GM21619 (cell line): ENCODE measurements at regions not wholly inside any gene's neighbourhood (a gene's known extent, or its start where the extent isn't known, plus 50 kb on each side); places are given as distances from the start of the nearest gene placed in this dataset.
A peak's percentile ranks its signal among the peaks of the same experiment; 100 is the strongest.

Experiments used
- ATAC-seq: cut with Tn5 transposase; IDR thresholded peaks from one replicate; pipeline ENCODE4 v1.9.1; 2021; ENCODE audit not compliant: unreplicated experiment

DNA sequence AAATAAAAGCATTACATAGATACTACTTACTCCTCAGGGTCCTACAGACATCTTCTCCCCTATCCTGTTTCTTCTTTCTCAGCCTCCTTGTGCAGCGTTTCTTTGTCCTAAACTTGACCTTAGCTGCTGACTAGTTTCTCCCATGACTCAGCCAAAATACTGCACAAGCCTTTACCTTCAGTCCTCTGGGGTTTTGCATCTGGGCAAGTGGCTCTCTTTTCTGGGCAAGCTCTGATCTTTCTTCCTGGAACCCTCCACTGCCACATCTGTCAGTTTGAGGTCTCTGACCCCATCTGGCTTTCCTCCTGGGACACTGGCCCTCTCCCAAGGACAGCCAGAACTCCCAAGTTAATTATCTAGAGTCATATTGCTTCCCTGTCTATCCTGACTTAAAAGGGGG is 838.4 kb downstream of the DHX35 start:
- peak; percentile 68 for ATAC-seq

- ATAC-seq = peak; percentile 85
Observed at GRCh38 chr20:39800111-39800510, 838.0 kb downstream of the DHX35 start.

GRCh38 chr20:39799366-39799965 is 837.3 kb downstream of the DHX35 start:
- no peak for ATAC-seq

DNA sequence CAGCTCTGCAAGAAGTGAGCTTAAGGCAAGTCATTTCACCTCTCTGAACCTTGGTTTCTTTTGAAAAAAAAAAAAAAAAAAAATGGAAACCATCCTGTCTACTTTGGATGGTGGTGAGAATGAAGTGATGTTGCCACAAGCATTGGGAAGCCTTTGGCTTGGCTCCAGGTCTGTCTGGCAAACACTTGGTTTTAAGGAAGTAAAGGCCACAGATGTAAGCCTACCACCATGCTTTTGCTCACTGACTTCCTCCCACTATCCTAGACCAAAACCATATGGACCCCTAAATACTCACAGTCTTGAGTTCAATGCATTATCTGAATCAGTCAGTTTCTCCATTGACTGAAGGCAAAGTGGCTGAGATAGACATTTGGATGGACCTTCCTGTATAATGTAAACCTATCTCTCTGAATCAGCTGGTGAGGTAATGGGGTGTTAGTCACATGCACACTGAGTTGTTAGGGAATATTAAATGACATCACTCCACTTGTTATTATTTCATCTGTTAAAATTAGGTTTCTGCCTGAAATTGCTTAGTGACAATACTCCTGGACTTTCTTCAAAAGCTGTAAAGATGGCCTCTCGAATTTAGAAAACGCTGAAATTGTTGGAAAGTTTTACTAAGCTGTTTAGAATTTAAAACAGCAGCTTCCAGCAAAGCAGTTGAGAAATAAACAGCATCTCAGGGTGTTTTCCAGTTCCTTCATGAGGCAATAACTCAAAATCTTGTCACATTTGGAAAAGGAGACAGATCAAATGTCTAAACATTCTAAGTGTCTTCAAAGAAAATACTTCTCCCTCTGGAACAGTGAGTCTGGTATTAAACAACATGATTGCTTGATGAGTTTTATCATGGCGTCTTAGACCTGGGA is 833.5 kb downstream of the DHX35 start:
- no peak for ATAC-seq

- no peak for ATAC-seq
Observed at GRCh38 chr20:39792334-39792733, 830.2 kb downstream of the DHX35 start.

- no peak for ATAC-seq
Observed at GRCh38 chr20:39789411-39789810, 827.3 kb downstream of the DHX35 start.

DNA sequence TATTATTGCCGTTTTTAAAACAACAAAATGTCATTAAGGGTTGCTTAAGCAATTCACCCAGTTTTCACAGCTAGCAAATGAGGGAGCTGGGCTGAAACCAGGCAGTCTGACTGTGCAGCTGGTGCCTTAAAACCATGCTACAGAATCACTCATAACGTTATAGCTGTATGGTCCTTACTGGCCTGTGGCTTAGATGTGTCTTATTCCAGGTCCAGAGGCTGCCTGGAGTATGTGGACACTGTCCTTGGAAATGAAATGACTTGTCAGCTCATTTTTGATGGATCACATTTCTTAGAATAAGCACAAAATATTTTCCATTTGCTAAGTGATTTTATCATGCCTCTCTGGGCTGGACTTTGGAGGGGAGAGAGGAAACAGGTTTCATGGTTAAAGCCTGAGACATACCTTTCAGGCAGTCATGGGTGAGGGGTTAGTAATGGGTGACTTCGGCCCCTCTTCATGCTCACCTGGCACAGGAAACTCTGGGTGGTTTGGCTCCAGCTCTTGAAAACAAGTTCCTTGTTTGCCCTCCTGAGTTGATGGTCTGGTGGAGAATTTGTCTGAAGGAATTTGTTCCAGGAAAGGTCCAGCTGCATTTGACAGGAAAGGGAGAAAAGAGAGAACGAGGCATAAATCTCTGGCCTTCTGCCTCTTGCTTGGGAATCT is 823.2 kb downstream of the DHX35 start:
- ATAC-seq = no peak

GRCh38 chr20:39784693-39785092 is 822.5 kb downstream of the DHX35 start:
- no peak for ATAC-seq

DNA sequence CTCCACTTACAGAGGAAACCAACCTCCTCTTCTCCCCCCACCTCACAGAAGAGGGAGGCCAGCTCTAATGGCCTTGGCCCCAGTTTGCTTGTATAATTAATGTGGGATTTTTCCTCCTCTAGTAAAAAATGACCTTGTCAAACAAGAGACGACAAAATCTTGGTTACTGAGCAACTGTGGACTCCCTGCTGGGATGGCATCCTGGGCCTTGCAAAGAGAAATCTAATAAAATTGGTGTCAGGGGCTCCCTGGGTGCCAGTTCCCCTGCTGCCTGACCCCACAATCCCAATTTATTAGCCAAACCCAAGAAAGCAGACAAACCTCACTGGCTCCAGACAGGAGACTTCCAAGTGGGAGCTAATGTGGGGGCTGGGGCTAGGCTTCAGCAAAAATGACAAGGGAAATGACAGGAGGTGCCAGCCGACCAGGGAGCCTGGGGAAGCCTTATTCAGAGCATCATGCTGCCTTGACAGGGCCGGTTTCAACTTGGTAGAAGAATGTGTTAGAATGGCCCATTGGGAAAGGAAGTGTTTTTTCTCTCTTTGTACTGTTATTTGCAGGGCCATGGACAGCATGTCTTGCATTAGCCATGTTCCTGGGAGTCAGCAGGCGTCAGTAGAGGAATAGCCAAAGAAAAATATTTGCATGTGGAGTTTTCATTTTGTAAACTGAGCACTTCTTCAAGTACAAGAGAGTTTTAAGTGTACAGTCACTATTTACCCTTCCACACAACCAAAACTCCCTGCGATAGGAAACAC is 816.9 kb downstream of the DHX35 start:
- ATAC-seq = no peak

- ATAC-seq = peak; percentile 63
Observed at GRCh38 chr20:39778431-39778830, 816.3 kb downstream of the DHX35 start.

GRCh38 chr20:39777610-39778009 is 815.5 kb downstream of the DHX35 start:
- ATAC-seq = no peak

- no peak for ATAC-seq
Observed at GRCh38 chr20:39775110-39775509, 813.0 kb downstream of the DHX35 start.

DNA sequence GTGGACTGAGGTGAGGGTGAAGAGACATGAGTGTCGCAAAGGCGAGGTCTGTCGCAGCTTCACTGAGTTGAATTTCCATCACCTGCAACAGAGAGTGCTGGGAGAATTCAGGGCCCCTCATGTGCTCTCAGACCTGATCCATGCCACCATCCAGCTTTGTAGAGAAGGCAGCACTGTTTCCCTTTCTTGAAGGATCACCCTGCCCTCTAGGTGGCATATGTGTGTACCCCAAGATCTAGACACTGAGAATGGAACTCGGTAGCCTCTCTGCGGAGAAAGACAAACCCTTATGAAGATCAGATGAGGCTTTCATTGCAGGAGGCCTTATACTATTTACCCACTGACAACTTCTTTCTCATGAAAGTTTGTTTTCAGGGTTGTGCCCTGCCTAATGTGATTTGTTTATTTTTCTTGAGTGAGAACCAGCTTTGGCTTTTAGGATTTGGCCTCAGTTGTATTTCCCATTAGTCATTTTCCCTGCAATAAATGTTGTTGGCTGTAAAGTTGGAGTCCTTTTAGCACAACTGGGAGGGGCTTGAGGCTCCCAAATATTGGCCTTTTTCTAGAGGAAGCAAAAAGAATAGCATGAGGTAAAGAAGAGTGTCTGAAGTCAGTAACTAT is 811.3 kb downstream of the DHX35 start:
- ATAC-seq = no peak

DNA sequence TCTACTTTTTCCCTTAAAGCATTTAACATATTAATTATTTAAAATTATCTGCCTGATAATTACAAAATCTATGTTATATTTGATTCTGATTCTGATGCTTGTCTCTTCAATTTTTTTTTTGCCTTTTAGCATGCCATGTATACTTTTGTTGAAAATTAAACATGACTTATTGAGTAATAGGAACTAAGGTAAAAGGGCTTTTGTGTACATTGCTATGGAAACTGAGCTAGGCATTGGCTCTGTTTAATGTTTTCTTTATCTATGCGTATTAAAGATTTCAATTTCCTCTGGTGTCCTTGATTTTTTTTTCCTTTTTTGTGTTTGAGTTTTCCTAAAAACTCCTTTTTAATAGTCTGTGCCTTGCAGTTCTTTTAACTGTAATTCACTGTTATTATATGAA is 805.2 kb downstream of the DHX35 start:
- ATAC-seq = no peak

- ATAC-seq = no peak
Observed at GRCh38 chr20:39766333-39766732, 804.2 kb downstream of the DHX35 start.

- ATAC-seq = no peak
Observed at GRCh38 chr20:39762716-39763115, 800.6 kb downstream of the DHX35 start.

DNA sequence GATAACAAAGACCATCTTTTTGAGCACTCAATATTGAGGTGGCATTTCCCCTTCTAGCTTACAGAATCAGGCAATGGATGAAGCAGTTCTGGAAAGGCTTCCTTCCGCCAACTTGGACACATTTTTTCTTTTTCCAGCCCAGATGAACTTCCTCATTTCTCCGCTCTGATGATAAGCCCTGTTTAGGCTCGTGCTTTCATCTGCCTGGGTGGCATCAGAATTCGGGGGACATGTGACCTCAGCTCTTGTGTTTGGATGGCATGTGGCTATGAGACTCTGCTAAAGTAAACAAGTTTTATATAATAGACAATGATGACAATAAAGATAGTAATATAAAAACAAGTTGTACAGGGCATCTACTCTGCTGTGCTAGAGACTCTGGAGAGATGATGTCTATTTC is 796.7 kb downstream of the DHX35 start:
- ATAC-seq = no peak

- no peak for ATAC-seq
Observed at GRCh38 chr20:39756828-39757227, 794.7 kb downstream of the DHX35 start.

DNA sequence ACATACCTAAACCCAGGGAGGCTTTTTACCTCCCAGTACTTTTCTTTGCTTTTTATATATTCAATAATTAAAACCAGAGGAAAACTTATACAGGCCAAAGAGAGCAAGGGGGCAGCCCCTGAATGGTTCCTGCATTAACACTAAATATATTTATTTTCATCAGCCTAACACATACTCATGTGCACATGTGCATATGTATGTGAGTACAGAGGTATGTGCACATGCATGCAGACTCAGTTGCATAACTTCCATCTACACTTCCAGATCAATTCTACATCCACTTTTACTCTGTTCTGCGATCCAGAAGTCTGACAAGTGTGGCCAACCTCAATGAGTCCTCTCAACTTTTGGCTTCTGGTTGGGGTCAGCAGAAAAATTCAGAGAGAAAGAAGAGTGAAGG is 794.2 kb downstream of the DHX35 start:
- no peak for ATAC-seq

- ATAC-seq = no peak
Observed at GRCh38 chr20:39752262-39752876, 790.2 kb downstream of the DHX35 start.
